Hepatic stellate cell (primary cell): ENCODE measurements at regions not wholly inside any gene's neighbourhood (a gene's known extent, or its start where the extent isn't known, plus 50 kb on each side); places are given as distances from the start of the nearest gene placed in this dataset.

Experiments used
- DNase-seq: peaks from one replicate; pipeline ENCODE4 v3.0.0; 2011; ENCODE audit warnings: low spot score

- DNase-seq: no peak
Observed at GRCh38 chr3:104632947-104633346, 733.8 kb upstream of the ALCAM start.

- DNase-seq: no peak
Observed at GRCh38 chr3:104635872-104636580, 730.7 kb upstream of the ALCAM start.

GRCh38 chr3:104642827-104643226 lies 723.9 kb upstream of the ALCAM start:
- DNase-seq: no peak

- no peak for DNase-seq
Observed at GRCh38 chr3:104646196-104646595, 720.5 kb upstream of the ALCAM start.

- no peak for DNase-seq
Observed at GRCh38 chr3:104648823-104649222, 717.9 kb upstream of the ALCAM start.

GRCh38 chr3:104669083-104669482 lies 697.6 kb upstream of the ALCAM start:
- no peak for DNase-seq

- no peak for DNase-seq
Observed at GRCh38 chr3:104672331-104672730, 694.4 kb upstream of the ALCAM start.

GRCh38 chr3:104673981-104674380 lies 692.7 kb upstream of the ALCAM start:
- no peak for DNase-seq

GRCh38 chr3:104676241-104676640 lies 690.5 kb upstream of the ALCAM start:
- no peak for DNase-seq

GRCh38 chr3:104677932-104678331 lies 688.8 kb upstream of the ALCAM start:
- no peak for DNase-seq

- DNase-seq: no peak
Observed at GRCh38 chr3:104685492-104685891, 681.2 kb upstream of the ALCAM start.

- no peak for DNase-seq
Observed at GRCh38 chr3:104687362-104687761, 679.3 kb upstream of the ALCAM start.

GRCh38 chr3:104696470-104696869 lies 670.2 kb upstream of the ALCAM start:
- no peak for DNase-seq

- DNase-seq: no peak
Observed at GRCh38 chr3:104711406-104711805, 655.3 kb upstream of the ALCAM start.

- DNase-seq: no peak
Observed at GRCh38 chr3:104715972-104716371, 650.7 kb upstream of the ALCAM start.

- no peak for DNase-seq
Observed at GRCh38 chr3:104717828-104718196, 648.9 kb upstream of the ALCAM start.

- no peak for DNase-seq
Observed at GRCh38 chr3:104723000-104723399, 643.7 kb upstream of the ALCAM start.

GRCh38 chr3:104731074-104731473 lies 635.6 kb upstream of the ALCAM start:
- DNase-seq: no peak

GRCh38 chr3:104734627-104735026 lies 632.1 kb upstream of the ALCAM start:
- DNase-seq: no peak

GRCh38 chr3:104735691-104736090 lies 631.0 kb upstream of the ALCAM start:
- DNase-seq: no peak

- no peak for DNase-seq
Observed at GRCh38 chr3:104738271-104738670, 628.4 kb upstream of the ALCAM start.

- DNase-seq: no peak
Observed at GRCh38 chr3:104740874-104741379, 625.8 kb upstream of the ALCAM start.

GRCh38 chr3:104742044-104742443 lies 624.7 kb upstream of the ALCAM start:
- no peak for DNase-seq

- DNase-seq: no peak
Observed at GRCh38 chr3:104745313-104745712, 621.4 kb upstream of the ALCAM start.
